ENCODE measurements at regions not wholly inside any gene's neighbourhood (a gene's known extent, or its start where the extent isn't known, plus 50 kb on each side); places are given as distances from the start of the nearest gene placed in this dataset.

DNA sequence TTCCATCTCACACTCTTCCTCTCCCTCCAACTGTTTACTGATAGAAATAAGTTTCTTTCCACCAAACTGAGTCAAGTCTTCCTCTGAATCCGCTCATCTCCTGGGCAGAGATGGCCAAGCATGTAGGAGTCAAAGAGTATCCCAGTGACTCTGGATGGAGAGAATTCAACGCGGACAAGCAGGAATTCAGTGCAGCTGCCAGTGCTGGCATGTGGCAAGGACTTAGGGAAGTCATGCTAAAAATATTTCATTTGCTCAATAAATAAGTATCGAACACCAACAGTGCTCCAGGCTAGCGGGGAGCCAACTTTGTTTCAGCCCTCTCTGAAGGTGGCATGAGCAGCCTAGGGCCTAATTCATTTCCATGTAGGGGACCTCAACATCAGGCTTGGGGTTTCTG, 351.6 kb upstream of the ZMIZ1 start:
- DNase-seq (ENCODE audit: low spot score): no peak

DNA sequence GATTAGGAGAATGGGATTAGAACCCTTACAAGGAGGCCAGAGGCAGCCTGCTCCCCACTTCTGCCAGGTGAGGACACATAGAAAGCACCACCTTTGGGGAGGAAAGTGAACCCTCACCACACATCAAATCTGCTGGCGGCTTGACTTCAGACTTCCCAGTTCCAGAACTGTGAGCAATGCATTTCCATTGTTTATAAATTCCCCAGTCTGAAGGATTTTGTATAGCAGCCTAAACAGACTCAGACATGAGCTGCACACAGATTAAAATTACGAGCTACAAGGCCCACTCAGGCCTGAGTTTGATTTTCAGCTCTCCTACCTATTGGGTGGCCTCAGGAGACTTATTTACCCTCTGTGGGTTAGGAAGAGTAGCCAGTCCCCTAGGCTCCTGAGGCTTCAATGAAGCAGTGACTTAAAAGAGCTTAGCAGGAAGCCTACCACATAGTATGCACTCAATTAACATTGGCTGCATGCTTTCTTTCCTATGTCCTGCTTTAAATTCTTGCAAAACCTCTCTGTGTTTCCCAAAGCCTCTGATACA, 350.7 kb upstream of the ZMIZ1 start:
- no peak for DNase-seq (ENCODE audit: low spot score)

DNA sequence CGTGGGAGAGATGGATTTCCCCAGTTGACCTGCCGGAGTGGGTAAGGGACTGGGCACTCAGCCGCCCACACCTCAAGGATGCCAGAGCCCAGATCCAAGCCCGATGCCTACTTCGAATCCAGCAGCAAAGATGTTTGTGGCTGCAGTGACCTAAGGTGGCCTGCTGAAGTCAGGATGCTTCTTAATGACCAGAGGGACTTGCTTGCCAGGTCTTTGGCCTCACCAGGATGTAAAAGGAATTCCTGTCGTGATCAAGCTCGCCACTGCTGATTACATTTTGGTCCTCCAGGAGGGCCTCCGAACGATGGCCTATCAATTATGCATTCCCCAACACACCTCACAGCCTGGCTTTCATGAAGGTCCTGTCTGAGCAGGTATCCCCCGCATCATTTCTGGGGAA, 349.5 kb upstream of the ZMIZ1 start:
- no peak for DNase-seq (ENCODE audit: low spot score)

DNA sequence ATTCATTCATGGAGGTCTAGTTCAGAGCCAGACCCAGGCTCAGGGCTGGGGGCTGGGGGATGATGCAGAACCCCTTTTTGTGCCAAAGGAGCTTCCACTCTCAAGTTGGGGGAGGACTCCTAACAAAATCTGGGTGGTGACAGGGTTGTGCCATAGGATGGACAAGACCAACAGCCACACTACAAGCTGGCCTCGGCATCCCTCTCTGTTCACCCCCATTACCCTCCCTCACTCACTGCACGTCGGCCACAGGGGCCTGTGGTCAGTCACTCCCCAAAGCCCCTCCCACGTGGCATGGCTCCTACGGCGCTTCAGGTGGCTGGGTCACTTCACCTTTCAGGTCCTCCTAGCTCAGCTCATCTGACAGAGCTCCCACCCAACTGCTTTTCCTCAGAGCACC, 348.7 kb upstream of the ZMIZ1 start:
- no peak for DNase-seq (ENCODE audit: low spot score)

DNA sequence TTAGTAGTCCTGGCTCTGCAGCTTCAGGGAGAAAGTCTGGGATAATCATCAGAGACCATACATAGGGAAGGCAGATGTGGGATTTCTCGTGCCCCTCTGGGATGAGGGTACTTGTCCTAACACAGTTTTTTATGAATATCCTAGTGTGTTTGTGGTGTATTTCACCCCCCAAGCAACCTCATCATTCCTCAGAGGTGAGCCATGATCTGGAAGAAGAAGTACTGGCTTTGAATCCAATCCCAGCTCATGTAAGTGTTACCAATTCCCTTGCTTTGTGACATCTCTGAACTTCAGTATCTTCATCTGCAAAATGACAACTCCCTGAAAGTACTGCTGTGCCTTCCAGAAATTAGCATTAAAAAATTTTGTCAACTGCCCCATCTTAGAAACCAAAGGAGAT, 347.5 kb upstream of the ZMIZ1 start:
- no peak for DNase-seq (ENCODE audit: low spot score)

DNA sequence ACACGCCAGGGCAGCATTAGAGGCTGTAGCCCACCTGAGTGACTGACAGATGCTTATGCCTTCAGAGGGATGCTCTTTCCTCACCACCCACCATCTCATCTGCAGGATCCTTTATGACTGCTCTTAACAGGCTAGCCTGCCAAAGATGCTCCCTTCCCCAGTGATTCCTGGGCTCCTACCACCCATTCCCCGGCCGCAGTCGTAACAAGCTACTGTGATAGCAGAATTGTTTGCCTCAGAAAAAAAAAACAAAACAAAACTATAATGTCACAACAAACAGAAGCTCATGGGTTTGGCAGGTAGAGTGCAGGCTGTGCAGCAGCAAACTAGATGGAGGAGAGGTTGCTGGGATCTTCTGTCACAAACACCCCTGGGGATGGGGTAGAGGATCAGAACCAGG, 343.9 kb upstream of the ZMIZ1 start:
- DNase-seq (ENCODE audit: low spot score): no peak

DNA sequence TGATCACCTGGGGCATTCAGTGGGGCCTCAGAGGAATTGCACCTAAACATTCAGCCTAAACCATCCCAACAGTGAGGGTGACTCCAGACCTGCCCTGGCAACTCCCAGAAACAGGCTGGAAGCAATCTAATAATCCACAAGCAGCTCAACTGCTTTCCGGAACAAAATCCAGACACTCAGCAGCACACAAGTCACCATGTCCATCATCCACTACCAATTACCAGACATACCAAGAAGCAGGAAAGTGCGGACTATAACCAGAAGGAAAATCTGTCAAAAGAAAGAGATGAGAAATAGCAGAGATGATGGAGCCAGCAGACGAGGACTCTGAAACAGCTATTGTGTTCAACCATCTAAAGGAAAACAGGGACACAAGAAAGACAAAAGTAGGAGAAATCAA, 342.6 kb upstream of the ZMIZ1 start:
- no peak for DNase-seq (ENCODE audit: low spot score)

DNA sequence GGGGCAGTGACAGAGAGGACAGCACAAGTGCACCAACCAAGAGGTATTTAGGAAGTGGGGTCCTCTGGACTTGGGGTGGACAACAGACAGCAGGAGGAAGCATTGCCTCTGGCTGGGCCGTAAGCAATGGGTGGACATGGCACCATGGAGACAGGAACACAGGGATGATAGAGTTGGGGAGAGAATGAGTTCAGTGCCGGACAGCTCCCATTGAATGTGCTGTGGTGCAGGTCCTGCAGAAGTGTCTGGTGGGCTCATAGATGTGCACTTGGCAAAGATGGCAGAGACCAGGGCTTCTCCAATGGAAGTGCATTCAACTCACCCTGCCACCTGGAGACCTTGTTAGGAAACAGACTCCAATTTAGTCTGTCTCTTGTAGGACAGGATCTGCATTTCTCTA, 341.5 kb upstream of the ZMIZ1 start:
- DNase-seq (ENCODE audit: low spot score): no peak

DNA sequence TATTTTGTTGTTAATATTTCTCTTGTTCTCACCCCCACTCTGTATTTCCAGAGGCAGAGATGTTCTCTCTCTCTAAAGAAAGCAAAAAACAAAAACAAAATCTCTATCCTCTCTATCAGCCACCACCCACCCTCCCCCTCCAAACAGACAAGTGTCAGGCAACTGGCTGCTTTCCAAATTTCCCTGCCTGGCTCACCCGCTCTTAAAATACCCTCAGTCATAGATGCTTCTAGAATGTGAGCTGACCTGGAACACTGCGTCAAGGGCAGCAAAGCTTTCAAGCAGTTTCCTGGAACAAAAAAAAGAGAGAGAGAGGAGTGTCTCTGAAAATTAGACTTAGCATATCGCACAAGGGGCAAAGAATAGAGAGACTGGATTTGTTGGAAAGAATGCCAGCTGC, 341.0 kb upstream of the ZMIZ1 start:
- no peak for DNase-seq (ENCODE audit: low spot score)

DNA sequence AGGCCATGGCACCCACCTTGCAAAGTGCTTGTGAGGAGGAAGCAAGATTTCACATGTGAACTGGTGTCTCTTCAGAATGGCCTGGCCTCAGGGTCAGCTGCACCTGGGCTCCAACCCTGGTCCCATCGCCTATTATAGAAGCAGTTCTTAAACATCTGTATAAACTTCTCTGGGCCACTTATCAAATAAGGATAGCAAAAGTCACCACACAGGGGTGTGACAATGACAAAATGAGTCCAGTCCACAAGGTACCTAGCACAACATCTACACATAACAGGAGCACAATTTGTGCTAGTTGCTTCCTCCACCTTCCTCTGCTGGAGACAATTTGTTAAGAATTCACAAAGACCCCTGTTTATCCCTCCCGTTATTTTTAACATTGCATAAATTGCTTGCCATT, 340.6 kb upstream of the ZMIZ1 start:
- no peak for DNase-seq (ENCODE audit: low spot score)

DNA sequence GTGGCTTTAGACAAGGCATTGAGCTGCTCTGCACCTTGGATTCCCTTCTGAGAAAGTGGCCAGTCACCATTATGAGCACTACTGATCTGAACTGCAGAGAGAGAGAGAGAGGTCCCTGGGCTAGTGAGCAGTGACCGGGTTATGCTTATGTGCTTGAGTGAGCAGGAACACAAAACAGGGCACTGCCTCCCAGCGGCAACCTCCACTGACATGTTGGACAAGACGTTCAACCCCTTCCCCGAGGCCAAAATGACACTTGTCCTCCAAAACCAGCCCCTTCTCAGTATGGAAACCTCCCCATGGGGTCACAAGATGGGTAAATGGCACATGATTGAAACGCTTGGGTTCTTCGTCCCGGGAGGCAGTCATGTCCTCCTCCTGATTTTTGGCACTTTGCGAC, 339.4 kb upstream of the ZMIZ1 start:
- no peak for DNase-seq (ENCODE audit: low spot score)

DNA sequence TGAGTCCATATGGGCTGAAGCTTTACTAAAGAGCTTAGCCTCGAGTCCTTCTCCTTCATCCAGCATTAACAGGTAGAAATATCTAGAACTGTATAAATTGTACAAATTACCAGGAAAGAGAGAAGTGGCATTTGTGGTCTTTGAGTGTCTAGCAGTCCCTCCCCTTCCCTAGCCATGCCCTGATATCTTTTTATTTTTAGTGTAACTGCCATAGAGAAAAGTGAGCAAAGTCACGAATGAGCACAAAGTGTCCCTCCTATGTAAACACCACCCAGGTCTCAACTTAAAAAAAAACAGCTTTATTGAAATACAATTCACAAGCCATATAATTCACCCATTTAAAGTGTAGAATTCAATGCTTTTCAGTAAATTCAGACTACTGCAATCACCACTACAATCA, 339.0 kb upstream of the ZMIZ1 start:
- DNase-seq (ENCODE audit: low spot score): no peak

DNA sequence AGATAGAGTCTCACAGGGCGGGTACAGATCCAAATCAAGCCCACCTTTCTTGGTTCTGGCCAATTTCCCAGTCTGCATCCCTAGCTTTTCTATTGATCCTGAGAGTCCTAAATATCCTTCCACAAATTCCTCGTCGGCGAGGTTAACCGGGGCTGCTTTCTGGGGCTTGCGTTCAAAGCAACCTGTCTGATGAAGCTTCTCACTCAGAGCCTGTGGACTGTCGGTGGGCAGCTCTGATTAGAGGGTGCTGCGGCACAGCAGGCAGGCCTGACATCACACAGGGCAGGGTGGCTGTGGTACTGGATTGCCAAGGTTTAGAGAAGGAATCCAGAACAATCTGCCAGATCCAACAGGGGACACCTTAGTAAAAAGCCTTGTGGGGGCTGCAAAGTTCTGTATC, 338.0 kb upstream of the ZMIZ1 start:
- DNase-seq (ENCODE audit: low spot score): no peak

DNA sequence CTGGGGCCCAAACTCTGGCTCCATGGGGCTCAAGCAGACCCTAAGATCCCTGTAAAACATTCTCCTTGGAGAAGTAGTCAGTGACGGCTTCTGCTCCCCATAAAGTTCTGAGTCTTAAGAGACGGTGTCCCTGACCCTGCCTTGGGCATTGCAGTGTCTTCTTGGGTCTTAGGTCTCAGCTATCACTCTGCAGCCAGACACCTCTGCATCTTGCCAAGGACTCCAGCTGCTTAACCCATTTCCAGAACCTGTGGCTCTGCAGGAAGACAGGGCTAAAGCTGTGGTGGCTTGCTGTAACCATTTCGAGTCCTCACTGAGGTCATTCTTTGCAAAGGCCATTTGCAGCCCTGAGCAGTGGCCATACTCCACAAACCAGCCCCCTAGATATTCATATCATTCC, 337.1 kb upstream of the ZMIZ1 start:
- no peak for DNase-seq (ENCODE audit: low spot score)

DNA sequence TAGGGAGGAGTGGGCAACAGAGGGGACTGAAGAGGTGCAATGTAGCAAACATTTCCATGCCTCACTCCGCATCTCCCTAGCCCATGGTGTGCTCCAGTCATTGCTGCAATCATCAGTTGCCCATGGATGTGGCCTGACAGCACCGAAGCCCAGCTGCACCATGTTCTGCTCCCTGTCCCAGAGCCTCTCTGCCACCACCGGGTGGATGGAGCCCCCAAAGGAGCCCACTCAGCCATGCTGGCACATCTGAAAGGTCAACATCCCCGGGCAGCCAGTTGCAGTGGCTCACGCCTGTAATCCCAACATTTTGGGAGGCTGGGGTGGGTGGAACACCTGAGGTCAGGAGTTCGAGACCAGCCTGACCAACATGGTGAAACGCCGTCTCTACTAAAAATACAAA, 336.4 kb upstream of the ZMIZ1 start:
- no peak for DNase-seq (ENCODE audit: low spot score)

DNA sequence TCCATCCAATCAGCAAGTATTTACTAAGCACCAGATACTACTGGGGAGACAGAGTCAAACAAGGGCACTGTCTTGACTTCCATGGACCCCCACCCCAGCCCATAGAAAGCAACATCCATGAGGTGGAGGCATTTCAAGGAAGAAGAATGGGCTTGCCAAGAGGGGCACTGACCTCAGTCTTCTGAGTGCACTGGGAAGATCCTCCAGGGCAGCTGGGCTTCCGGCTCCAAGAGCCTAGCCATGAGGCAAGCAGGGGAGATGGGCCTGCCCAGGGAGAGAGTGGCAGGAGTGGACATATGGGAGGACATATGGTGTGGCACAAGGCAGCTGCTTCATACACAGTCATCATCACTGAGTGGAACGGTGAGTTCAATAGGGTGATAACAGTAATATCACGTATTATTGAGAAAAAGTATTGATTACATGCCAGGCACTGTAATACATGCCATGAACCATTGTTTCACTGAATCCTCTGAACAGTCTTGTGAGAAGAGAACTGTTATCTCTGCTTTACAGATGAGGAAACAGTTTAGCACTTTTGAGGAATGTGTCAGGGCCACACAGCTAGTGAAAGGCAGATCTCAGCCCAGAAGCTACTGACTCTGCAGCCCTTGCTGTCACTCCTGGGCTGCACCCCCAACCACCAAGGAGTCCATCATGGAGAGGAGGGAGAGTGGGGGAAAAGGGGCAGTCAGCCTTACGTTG, 331.7 kb upstream of the ZMIZ1 start:
- DNase-seq (ENCODE audit: low spot score): no peak

DNA sequence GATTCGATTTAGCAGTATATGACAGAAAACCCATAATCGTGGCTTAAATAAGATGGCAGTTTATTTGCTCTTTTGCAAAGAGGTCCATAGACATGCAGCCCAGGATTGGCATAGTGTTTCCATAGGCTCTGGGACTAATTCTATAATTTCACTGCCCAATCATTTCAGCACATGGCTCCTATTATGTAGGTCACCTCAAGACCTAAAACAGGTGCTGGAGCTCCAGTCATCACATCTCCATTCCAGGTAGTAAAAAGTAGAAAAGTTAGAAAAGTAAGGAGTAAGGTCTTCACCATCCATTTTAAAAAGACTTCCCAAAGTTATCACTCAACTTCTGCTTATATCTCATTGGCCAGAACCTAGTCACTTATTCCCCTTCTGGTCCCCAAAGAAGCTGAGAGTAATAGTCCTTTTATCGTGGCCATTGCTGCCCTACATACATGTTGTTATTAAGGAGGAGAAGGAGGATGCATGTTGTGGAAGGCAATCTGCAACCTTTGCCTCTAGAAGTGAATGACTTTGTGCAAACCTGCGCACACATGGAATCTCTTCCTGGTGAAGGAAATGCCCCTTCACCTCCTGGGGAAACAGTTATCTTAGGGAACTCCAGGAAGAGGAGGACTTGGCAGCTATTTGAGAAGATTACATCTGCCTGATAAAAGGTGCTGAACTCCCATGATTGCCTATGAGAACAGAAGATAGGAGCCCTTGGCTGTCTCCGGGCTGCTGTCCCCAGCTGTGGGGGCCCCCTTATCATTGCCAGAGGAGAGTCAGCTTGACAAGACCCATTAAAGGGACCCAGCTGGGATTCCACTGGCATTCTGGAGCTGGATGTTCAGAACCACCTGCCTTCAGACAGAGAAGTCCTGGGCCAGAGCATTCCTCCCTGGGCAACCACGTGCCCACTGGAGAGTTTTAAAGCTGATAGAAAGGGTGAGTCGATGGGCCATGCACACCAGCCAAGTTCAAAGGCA, 330.6 kb upstream of the ZMIZ1 start:
- DNase-seq (ENCODE audit: low spot score): no peak

DNA sequence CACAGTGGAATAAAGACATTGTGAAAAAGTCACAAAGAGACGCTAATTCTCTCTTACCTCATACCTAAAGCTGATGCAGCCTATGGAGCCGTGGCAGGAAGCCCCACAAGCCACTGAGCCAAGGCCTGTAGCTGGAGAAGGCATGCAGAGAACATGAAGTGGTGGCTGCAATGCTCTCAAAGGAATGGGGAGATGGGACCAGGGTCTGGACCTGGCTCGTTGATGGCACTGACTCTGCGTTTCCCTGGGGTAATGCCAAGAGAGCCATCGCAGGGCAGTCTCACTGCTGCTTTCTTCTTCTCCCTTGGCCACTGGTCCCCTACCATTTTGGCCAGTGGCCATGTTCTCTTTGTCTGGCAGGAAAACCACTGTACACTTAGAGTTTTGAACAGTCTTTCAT, 329.9 kb upstream of the ZMIZ1 start:
- DNase-seq (ENCODE audit: low spot score): no peak

DNA sequence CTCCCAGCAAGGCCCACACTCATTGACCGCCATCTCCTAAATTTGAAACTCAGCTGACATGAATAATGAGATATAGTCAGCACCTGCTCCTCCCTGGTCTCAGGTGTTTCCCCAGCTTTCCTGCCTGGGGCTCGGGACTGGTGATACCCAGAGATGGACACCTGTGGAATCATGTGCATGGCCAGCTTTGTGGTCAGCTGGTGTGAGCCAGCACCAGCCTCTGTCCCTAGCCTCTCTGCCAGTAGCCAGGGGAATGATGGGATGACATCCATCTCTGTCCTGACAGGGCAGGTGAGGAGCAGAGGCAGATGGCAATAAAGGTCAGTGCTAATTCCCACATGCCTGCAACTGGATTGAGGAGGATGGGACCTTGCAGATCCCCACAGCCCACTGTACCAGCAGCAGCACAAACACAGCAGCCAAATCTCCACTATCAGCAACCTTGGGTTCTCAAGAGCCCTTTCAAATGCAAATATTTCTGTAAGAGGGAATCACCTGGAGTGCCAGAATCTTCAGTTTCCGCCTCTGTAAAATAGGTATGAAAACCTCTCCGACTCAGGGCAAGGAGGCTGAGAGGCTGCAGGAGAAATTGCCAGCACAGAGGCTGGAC, 329.2 kb upstream of the ZMIZ1 start:
- DNase-seq (ENCODE audit: low spot score): no peak

DNA sequence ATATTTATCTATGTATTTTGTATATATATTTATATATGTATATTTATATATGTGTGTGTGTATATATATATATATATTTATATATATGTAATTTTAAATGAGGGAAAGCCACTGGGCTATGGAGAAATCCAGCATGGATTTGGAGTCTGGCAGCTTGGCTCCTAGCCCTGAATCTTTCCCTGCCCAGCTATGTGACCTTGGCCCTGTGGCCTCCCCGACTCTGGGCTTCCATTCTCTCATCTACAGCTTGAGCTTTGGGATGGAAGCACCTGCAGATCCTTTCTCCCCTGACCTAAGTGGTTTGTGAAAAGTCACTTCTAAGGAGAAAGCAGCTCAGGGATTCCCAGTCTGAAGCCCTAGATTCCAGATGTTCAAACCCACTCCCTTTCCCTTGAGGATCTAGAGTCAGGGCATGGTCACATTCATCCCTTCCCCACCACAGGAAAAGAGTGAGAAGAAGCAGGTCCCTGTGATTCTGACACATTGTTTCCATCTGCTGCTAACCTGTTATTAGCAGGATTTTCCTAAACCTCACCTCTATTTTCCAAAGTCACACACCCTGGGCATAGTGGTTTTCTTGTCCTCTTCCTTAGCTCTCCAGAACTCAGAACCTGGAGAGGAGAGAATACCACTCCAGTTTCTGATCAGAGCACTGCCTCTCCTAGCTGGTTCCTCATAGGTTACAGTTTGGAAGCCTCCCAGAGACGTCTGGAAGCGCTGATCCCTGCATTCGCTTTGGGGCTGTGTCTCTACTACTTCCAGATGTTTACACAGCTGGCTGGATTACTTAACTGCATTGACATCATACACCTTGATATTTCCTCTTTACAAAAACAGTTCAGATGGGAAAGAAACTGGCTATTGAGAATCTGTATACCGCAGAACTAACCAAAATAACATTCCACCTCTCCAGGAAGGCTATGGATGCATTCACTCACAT, 327.5 kb upstream of the ZMIZ1 start:
- DNase-seq (ENCODE audit: low spot score): no peak

DNA sequence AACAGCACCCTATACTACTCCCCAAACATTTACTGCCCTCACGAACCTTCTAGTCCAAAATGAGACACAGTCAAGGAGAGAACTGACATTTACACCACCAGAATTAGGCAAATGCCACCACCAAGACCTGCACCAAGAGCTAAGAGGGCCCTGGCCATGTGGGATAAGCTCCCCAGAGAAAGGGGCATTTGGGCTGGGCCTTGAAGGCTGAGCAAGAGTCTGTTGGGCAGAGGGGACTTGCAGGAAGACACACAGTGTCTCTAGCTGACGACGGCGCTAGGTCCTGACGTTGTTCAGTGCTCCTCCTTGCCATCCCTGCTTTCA, 326.4 kb upstream of the ZMIZ1 start:
- DNase-seq (ENCODE audit: low spot score): no peak
